ENCODE measurements at regions not wholly inside any gene's neighbourhood (a gene's known extent, or its start where the extent isn't known, plus 50 kb on each side); places are given as distances from the start of the nearest gene placed in this dataset.
"Not testable (repeated sequence)": the region's sequence is repeated elsewhere in the genome, so short reads cannot be mapped to it uniquely, and the experiment has no call there.

DNA sequence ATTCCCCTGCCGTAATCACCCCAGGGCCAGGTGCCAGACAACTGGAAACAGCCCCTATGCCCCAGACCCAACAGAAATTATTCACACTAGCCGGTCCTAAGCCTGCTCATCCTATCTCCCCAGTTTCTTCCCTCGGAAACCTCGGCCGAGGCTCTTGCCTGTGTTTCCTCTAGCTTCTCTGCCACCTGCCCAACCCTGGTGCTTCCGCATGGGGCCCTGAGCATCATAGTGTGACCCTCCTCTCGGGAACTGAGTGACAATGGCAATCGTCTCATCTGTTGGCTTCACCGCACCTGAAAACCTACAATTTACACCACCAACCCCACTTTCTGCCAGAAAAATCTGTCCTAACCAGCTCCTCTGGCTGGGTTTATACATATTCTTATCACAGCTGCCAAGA, 257.3 kb downstream of the SOD2 start:
- no peak for DNase-seq

DNA sequence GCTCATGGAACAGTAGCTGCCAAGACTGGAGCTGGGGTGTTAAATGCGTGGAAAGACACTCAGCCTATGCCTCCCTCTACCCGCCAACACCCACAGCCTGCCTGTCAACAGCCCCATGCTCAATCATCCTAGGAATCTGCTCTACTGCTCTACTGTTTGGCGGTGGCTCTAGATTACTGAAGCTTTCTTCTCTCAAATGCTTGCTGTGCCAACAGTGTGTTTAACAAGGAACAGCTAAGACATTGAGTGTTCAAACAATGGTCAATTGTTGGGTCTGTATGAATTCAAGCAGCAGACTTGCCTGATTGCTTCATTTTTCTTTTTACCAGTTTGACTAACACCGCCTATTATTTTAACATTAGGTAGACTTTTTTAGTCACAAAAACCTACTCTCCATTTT, 258.6 kb downstream of the SOD2 start:
- DNase-seq = no peak

DNA sequence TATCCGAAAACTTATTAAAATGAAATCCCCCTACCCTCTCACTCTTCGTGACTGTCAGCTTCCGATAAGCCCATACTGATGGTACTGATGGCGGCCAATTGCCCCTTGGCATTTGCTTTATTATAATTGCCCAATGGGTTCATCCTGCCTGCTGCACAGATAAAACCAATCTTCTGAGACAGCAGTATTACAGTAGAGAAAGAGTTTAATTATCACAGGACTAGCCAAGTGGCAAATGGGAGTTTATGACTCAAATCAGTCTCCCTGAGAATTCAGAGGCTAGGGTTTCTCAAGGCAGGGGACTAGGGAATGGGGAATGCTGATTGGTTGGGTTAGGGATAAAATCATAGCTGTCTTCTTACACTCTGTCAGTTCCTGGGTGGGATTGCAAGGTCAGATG, 259.5 kb downstream of the SOD2 start:
- DNase-seq = no peak

DNA sequence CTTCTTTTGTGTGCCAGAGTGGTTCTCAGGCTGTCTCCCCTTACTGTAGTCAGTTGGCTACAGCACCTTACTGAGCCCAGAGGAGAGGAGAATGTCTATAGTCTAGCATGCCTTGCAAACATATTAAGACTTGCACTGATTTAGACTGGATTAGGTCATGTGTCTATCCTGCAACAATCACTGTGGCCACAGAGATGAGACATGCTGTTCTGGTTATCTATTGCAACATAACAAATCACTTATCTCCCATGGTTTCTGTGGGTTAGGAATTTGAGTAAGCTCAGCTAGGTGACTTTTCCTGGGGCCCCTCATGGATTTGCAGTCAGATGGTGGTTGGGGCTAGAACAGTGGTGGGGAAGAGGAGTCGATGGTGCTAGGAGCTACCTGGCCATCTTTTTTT, 261.3 kb downstream of the SOD2 start:
- DNase-seq = no peak

DNA sequence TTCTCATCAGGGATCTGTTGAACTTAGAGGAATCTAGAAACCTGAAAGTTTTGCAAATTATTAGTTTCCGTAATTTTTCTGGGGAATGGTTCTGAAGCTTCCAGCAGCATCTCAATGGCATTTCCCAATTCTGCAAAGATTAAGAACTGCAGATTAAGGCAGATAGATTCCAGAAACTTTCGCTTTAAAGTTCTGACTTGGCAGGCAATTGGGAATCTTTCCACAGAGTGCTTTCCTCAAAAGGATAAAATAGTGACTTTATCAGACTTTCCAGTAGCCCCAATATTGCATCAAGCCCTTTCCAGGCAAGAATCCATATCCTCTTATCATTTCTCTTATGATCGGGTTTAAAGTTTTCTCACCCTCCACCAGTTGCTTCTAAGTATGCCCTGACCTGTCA, 261.1 kb downstream of the FNDC1 start:
- no peak for DNase-seq

DNA sequence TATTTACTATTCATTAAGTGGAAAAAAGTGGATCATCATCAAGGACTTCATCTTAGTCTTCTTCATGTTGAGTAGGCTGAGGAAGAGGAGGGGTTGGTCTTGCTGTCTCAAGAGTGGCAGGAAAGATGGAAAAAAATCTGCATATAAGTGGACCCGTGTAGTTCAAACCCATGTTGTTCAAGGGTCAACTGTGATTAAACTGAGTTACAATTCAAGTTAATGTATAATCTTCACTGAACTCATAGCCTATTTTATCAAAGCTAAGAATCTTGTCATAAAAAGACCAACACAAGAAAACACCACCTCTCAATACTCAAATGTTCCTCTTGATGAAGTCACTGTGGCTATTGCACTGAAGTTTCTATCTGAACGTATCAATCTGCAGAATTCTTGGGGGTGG, 260.2 kb downstream of the FNDC1 start:
- no peak for DNase-seq

DNA sequence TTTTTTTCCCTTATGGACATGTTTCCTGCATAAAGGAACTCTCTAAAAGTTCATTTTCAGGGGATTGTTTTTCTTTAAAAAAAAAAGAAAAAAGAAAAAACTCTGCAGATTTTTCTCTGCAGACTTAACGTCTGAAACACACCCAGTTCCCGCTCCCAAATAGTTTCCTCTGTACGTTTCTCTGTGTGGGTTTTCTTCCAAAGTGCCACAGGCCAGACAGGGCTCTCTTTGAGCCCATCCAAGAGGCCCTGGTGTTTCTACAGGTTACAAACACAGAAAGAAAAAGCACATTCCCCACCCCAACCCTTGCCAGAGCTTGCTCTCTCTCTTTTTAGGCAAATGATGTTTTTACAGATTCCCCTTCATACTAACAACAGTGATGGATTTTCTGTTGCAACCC, 258.6 kb downstream of the FNDC1 start:
- no peak for DNase-seq

DNA sequence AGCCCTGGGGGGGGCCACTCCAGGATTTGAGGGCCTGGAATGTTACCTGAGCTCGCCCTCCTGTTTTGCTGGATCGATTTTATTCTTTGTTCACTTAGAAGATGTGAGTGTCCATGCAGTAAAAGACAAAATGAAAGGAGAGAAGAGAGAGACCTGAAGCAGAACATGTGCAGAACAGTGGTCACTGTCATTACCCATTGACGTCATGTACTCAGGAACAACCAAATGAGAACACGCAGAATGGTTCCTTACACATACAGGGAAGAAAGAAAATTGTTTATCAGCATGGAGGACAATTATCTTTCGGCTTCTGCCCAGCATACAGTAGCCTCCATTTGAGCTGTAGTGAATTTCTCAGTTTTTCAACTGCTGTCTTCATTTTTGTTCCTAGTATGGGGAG, 258.1 kb downstream of the FNDC1 start:
- DNase-seq = no peak

DNA sequence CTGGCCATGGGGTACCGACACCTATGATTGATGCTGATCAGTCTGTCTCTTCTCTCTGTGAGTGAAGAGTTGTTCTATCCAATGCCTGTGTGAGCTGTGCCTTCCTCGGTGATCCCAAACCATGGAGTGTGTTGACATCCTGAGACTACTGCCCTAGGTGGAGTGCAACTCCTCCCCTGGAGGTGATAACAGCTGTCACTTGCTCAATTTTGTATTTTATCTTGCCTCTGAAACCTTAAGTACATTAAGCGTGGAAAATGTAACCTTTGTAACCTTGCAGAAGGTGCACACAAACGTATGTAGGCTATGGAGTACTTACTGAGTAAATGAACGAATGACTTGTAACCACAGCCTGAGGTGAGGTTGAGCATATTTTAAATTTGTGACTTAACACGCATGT, 256.2 kb downstream of the FNDC1 start:
- DNase-seq = no peak

DNA sequence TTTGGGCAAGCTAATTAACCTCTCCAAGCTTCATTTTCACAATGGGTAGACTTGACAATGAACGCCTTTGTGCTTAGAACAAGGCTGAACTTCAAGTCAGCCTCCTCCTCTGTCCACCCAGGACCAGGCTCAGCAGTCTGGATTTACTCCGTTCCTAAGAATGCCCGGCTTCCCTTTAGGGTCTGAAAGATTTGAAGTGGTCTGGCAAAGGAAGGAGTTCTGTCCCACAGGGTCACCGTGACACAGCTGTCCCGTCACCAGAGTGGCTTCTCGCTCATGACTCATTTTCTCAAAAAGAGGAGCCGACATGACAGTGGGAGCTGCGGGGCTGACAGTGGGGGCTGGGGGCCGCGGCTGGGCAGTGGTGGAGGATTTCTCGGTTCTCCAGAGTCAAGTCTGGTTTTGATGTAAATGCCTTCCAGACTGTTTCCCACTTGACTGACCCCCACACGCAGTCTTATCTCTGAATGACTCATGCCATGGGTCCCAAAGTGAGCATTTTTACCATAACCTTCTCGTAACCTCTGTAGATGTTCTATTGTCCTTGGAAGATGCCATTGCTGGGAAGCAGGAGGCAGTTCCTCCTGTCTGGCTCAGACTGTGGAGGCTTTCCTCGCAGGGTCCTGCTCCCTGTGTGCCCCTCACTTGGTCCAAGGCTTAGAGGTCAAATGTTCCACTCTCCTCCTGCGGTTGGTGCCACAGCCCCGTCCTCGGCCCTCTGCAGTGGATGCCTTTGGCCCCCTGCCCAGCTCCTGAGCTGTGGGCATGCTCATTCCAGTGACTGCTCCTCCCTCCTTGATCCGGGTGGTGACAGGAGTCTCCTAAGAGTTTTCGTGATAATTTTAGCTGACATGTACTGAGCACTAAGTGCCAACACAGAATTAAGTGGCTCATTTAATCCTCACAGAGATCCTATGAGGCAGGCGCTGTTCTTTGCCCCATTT, 253.1 kb downstream of the FNDC1 start:
- no peak for DNase-seq

DNA sequence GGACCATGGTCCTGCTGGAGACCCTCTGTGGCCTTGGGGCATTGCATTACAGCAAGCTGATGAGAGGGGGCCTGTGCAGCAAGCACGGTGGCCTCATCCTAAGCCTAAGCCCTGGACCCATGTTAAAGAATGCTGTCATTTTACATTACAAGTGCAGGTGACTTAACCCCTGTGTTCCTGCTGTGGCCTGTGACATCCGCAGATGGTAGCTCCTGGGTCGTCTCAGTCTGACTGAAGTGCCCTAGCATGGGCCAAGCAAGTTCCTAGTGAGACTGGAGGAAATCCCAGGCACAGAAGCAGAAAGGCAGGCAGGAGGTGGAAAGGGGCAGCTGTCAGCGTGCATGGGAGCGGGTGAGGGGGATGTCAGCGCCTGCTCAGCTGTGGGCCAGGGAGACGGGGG, 252.4 kb downstream of the FNDC1 start:
- DNase-seq = no peak

DNA sequence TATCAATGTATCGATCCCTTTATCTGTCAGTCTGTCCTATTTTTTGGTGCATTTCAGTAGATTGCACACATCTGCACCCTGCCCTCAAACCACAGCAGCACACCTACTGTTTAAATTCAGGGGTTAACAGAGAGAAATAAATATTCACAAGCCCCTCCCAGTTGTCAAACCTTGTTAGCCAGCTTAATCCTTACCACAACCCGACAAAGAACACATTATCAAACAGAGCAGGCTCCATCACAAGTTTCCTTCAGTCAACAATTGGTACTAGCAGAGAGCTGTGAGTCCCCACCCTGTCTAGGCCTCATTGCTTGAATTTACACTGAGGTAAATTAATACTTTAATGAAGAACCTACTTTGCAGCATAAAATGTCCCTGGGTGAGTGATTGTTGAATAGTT, 249.8 kb downstream of the FNDC1 start:
- DNase-seq = no peak

DNA sequence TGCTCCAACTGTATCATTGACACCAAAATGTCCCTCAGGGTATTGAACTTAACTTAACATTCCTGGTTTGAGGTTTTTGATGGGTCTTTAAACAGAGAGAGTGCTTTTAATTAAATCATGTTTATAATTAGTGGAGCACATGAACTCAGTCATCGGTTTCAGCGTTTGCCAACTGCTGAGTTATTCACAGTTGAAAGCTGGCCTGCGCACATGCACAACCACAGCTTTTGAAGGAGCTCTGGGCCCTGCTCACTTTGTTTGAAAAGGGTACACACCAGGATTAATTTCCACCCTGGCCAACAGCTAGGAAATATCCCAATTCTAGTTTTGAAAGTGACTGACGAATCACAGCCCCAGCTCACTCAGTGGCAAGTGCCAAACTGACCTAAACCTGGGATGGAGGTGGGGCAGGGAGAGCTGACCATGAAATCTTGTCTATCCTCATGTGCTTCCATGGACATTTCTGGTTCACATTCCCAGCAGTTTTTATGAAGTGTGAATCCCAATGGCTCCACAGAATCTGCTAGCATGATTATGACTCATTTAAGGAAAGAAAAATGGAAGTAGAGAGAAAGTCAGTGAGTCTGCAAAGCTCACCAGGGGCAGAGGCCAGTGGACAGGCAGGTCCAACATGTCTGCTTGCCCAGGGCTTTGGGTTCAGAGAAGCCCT, 247.8 kb downstream of the FNDC1 start:
- no peak for DNase-seq

DNA sequence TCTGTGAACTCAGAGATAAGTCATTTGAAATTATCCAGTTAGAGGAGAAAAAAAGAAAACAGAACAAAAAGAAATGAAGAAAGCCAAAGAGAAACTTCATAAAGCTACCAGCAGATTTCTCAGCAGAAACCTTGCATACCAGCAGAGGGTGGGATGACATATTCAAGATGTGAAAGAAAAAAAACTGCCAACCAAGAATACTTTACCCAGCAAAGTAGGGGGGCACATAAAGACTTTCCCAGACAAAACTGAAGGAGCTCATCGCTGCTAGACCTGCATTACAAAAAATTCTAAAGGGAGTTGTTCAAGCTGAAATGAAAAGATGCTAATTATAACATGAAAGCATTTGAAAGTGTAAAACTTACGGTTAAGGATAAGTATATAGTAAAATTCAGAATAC, 246.3 kb downstream of the FNDC1 start:
- DNase-seq = no peak

DNA sequence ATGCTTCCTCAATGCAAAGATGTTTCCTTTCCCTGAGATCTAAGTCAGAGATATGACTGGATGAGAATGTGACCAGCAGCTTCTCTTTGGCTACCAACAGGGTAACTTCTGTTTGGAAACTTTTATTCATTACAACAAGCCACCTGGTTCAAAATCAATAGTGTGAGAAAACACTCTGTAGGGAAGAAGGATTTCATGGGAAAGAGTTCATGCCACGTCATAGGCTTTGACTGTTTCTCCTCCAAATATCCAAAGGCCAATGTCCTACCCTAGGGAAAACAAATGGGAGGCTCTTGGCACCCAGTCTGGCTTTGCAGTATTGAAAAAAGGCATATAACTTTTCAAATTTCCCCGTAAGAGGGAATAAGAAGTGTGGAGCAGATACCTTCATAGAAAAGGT, 245.5 kb downstream of the FNDC1 start:
- no peak for DNase-seq

DNA sequence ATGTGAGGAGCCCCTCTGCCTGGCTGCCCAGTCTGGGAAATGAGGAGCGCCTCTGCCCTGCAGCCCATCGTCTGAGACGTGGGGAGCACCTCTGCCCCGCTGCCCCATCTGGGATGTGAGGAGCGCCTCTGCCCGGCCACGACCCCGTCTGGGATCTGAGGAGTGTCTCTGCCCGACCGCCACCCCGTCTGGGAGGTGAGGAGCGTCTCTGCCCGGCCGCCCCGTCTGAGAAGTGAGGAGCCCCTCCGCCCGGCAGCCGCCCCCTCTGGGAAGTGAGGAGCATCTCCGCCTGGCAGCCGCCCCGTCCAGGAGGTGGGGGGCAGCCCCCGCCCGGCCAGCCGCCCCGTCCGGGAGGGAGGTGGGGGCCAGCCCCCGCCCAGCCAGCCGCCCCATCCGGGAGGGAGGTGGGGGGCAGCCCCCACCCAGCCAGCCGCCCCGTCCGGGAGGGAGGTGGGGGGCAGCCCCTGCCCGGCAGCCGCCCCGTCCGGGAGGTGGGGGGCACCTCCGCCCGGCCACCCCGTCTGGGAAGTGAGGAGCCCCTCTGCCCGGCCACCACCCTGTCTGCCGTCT, 238.1 kb downstream of the FNDC1 start:
- not testable (repeated sequence) for DNase-seq

DNA sequence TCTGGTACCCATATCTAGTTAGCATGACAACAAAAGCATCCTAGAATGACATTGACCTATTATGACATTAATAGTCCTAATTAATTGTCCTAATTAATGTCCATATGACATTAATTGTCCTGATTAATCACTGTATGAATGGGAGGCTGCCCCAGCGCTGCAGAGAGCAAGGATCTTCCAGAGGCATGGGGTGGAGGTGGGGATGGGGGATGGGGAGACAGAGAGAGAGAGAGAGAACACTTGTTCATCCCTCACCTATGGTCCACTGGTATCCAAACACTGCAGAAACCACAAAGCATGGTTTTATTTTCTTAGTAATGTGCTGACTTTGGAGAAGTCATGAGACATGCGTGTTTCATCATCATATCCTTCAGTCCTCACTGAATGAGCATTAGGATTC, 235.1 kb downstream of the FNDC1 start:
- DNase-seq = no peak

DNA sequence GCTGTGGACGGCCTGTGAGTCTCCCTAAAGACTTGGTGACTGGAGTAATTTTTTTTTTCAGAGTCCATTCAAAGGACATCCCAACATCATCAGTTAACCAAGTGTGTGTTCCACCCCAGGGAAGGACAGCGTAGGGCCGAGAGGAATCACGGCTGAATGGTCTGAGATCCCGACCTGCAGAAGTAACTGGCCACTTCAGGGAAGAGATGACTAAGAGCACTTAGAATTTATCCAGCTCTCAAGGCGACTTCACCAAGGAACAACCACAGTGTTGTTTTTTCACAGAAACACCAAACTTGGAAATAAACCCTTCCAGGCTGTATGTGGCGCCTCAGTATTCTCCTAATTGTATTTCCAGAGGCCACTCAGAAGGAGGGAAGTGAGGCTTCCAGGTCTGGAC, 231.6 kb downstream of the FNDC1 start:
- DNase-seq = no peak

DNA sequence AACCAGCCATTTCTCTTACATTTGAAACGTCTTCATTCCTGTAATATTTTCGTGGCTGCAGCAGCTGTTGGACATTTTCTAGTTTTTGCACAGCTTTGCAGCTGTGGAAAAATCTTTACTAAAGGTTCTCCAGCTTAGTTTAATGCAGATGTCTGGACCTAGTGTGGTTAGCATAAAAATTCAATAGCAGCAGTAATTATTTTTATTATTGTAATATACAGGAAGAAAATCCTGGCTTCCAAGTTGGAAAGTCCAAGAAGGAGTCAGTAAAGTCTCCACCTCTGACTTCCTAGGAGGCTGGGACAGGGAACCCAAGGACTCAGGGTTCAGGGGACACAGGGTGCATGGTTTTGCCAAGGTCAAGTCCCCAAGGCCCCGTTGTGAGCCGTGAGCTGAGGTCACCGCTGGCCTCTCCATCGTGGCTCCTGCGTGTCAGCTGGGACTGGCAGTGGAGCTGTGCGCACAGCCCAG, 230.6 kb downstream of the FNDC1 start:
- DNase-seq = no peak

DNA sequence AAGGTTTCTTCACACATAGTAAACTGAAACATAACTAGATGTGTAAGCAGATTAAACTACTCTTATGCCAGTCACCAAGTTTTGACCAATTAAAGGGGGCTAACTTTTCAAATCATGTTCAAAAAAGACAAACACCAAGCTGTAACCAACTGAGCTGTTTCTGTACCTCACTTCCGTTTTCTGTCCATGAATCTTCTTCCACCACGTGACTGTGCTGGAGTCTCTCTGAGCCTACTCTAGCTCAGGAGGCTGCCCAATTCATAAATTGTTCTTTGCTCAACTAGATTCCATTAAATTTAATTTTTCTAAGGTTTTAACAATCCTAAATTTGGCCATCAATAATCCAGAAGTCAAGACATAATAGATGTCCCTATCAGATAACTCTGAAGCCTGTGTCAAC, 229.4 kb downstream of the FNDC1 start:
- no peak for DNase-seq

DNA sequence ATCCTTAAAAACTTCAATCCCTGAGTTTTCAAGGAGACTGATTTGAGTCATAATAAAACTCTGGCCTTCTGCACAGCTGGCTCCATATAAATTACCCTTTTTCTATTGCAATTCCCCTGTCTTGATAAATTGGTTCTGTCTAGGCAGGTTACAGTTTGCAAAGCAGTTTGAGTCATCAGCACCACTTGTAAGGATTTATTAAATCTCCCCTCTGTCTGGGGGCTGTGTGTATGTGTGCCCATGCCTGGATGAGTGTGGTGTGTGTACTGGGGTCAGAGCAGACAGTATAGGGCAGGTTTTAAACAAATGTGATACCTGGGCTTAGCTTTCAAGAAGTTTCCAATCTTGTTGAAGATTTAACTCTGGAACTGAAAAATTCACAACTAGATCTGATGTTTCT, 228.6 kb downstream of the FNDC1 start:
- no peak for DNase-seq

DNA sequence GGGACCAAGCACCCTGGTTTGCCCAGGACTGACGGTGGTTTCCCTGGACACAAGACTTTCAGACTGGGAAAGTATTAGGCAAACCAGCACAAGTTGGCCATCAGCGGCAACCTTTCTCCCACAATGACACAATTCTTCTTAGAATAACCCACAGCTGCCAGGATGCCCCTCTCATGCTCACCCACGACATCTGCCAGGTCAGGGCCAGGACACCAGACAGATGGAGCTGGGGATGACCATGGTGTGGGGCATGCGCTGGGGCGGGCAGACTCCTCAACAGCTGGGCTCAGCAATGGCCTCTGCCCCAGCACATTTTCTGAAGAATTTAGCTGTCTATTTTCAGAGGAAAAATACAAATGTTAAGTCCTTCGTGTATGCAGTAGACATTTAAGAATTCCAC, 226.4 kb downstream of the FNDC1 start:
- DNase-seq = no peak

DNA sequence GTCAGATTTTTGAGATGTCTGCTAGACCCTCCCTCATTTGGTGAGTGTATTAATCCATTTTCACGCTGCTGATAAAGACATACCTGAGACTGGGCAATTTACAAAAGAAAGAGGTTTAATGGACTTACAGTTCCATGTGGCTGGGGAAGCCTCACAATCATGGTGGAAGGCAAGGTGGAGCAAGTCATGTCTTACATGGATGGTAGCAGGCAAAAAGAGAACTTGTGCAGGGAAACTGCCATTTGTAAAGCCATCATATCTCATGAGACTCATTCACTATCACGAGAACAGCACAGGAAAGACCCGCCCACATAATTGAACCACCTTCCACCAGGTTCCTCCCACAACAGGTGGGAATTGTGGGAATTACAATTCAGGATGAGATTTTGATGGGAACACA, 223.5 kb downstream of the FNDC1 start:
- DNase-seq = not testable (repeated sequence)

DNA sequence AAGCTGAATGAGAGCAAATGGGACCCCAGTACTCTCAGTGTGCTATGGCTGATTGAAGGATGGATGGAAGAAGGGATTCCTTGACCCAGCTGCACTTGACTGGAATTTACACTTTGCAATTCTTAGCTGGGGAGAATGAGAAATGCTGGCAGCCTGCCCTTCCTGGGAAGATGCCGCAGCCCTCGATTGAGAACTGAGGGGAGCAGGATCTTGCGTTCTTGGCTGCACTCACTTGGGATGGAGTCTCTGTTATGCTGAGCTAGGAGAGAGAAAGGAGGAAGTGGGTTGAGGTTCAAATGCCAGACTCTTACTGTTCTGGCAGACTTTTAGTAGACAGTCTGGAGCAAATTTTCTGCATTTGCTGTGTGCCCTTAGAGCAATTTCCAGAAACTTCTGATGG, 221.2 kb downstream of the FNDC1 start:
- DNase-seq = no peak

All from stimulated activated CD4-positive, alpha-beta T cell treated with anti-CD3 and anti-CD28 coated beads, Interleukin-1b, Interleukin-23, amount 100 ng/mL, for 48 hours (primary cell).